ENCODE measurements at regions not wholly inside any gene's neighbourhood (a gene's known extent, or its start where the extent isn't known, plus 50 kb on each side); places are given as distances from the start of the nearest gene placed in this dataset.
"Not testable (repeated sequence)": the region's sequence is repeated elsewhere in the genome, so short reads cannot be mapped to it uniquely, and the experiment has no call there.

DNA sequence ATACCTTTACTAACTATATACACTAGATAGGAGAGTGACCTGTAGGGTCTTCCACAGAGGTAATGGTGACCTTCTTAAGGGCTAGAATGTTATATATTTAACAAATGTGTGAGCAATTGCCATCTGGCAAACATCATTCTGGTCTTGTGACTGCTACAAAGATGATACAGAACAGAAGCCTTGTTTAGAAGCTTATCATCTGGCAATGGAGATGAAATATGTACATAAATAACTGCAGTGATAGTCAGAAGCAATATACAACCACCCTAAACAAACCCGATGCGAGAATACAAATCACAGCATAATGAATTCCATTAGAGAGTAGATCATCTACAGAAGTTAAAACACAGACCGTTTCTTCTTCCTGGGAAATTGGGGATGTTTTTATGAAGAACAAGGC is 952.7 kb upstream of the SLIT2 start:
- DNase-seq, result no peak

DNA sequence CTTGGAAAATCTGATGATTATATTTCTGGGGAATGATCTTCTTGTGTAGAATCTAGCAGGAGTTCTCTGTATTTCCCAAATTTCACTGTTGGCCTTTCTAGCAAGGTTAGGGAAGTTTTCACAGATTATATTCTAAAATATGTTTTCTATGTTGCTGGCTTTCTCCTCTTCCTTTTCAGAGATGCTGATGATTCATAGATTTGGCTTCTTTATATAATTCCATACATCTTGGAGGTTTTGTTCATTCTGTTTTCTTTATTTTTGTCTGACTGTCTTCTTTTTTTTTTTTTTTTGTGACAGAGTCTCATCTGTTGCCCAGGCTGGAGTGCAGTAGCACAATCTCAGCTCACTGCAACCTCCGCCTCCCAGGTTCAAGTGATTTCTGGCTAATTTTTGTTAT is 957.9 kb upstream of the SLIT2 start:
- no peak for DNase-seq

DNA sequence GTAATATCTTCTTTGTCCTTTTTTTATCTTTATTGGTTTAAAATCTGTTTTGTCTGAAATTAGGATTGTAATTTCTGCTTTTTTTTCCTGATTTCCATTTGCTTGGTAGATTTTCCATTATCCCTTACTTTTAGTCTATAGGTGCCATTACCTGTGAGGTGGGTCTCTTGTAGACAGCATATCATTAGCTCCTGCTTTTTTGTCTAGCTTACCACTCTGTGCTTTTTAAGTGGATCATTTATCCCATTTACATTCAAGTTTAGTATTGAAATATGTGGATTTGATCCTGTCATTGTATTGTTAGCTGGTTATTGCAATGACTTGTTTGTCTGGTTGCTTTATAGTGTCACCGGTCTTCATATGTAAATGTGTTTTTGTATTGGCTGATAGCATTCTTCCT is 958.6 kb upstream of the SLIT2 start:
- DNase-seq, result no peak

- no peak for DNase-seq
Measured at GRCh38 chr4:19286924-19287323, 964.8 kb upstream of the SLIT2 start.

DNA sequence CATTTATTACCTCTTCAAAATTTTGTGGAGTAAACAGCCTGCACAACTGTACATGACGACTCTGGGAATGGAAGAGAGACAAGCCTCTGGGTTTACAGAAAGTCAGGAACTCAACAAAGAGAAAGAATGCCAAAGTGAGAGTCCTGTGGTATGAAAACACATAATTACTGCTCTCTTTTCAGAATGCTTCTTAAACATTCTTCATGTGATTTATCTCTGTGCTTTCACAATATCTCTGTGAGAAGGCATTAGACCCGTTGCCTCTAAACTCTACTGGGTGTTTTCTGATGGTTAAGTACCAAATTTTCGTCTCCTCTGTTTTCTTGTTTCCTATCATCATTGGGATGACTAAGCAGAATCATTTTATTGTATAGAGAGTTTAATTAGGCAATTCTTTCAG is 966.6 kb upstream of the SLIT2 start:
- DNase-seq, result no peak

DNA sequence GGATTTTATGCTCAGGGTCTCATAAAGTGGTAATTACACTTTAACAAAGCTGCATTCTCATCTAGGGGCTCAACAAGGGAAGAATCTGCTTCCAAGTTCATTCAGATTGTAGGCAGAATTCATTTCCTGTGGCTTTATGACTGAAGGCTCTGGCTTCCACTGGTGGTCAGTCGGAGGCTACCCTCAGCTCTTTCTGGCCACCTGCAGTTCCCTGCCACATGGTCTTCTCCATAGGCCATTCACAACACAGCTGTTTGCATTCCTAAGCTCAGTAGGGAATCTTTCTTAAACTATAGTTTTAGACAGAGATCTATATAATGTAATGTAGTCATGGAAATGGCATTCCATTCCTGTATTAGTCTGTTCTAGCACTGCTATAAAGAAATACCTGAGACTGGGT is 973.0 kb upstream of the SLIT2 start:
- DNase-seq, result no peak

DNA sequence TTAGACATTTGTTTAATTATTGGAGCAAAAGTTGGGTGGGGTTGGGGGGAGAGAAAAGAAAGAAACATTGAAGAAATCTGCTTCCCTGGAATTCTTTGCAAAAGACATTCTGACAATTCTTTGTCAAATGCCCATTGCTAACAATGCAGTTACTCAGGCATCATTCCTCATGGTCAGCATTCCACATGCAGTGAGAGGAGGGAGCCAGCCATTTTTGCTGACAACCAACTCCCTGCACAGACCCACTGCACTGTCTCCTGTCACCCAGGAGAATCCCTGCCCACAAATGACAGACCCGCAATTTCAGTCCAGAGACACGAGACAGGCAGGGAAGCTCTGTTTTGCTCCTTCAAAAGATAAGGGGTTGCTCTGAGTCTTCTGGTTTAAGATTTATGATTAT is 985.1 kb upstream of the SLIT2 start:
- DNase-seq, result no peak

DNA sequence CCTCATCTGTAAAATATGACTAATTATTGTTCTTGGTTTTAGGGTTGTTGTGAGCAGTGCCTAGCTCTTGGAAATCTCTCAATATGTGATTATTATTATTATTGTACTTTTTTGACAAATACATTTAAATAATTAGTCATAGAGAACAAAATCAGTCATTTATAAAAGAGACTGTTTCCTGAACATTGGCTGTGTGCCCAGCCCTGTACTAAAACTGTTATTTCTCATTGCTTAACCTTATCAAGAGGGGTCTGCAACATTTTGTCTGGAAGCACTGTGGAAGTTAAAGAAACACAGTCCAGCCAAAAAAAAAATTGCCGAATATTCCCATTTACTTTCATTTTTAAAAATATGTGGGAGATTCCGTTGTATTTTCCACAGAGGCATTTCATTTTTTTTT is 989.2 kb upstream of the SLIT2 start:
- DNase-seq, result no peak

GRCh38 chr4:19260346-19260745 is 991.4 kb upstream of the SLIT2 start:
- DNase-seq, result no peak

- DNase-seq, result peak in 1 of 3 experiments; percentile 20
Measured at GRCh38 chr4:19259920-19260319, 991.8 kb upstream of the SLIT2 start.

GRCh38 chr4:19256823-19257222 is 994.9 kb upstream of the SLIT2 start:
- DNase-seq, result no peak

DNA sequence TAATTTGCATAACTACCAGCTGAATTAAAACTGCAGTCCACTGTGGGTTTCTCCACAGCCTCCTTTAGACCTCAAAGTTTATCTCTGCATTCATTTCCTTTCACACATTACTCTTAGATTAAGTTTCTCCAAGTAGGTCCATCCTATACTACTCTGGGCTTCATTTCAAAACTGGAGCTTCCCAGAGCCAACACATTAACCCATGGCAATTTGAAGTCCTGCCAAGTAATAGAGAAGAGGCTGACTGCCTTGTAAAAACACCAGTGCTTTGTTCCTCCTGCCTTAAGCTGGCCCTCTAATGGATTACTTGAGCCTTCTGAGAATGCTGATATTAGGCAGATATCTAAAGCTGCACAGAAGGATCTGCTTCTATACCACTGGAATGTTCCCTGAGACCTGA is 997.2 kb upstream of the SLIT2 start:
- DNase-seq, result no peak

- DNase-seq, result no peak
Measured at GRCh38 chr4:19248023-19248422, 1003.7 kb upstream of the SLIT2 start.

DNA sequence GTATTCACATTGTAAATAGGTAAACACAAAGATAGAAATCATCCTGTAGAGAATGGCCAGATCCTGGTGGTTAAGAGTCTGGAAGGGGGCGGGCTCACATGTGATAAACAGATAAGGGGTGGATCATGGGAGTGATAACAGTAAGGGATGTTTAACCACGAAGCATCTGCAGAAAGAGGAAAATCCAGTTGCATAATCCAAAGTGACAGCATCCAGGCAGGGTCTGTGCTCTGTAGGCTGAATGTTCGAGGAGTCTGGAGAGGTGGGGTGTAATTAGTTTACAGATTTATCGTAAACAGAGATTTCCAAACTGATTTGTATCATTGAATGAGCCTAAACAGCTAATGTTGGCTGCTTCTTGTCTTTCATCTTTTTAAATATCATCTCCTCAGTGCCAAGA is 1009.8 kb upstream of the SLIT2 start:
- DNase-seq, result no peak

DNA sequence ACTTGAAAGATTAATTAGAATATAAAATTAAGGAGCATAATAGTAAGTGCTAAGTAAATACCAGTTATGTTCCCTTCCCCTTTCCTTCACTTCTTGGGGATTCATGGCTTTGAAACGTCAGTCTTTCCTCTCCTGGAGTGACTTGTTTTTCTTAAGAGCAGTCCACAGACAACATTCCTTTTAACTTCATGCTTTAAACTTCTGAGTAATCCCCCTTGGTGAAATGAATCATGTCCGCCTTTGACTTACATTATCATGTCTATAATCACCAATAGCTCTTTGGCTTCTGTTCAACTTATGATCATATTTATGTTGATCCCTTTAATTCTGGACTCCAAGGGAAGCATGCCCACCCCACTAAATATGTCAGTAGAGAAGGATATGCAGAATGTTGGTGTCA is 1012.1 kb upstream of the SLIT2 start:
- no peak for DNase-seq

GRCh38 chr4:19236473-19236872 is 1015.2 kb upstream of the SLIT2 start:
- DNase-seq, result no peak

GRCh38 chr4:19230906-19231545 is 1020.7 kb upstream of the SLIT2 start:
- DNase-seq, result no peak

DNA sequence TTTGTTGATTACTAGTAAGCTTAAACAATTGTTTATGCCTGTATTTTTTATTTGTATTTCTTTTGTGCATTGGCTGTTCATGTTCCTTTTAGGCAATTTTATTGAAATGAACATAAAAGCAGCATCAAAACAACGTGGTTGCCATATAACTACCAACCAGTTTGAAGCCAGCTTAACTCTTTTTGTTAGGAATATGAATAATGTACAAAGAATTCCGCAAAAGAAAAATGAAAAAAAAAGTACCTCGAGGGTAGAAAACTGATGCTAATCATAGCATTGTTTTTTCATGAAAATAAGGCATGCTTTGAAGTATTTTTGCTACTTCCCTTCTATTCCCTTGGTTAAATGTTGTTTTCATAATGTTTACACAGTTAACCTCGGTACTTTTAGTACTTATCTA is 1024.0 kb upstream of the SLIT2 start:
- DNase-seq, result no peak

DNA sequence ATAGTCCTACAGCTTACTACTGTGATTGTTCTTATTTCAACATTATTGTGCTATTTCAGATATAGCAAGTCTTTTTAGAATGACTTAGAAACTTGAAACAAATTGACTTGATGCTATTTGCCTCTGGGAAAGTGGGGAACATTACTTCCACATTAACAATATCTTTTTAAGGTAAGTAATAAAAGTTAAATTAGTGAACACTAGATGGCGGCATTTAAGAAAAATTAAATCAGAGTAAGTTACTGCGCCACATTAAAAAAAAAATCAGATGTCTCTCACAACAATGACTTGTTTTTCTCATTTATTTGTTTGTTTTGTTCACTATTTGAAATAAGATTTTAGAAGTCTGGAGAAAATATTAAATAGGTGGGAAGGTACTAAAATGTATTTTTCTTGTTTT is 1026.9 kb upstream of the SLIT2 start:
- DNase-seq, result peak in 2 of 3 experiments; percentile 22 to 68

DNA sequence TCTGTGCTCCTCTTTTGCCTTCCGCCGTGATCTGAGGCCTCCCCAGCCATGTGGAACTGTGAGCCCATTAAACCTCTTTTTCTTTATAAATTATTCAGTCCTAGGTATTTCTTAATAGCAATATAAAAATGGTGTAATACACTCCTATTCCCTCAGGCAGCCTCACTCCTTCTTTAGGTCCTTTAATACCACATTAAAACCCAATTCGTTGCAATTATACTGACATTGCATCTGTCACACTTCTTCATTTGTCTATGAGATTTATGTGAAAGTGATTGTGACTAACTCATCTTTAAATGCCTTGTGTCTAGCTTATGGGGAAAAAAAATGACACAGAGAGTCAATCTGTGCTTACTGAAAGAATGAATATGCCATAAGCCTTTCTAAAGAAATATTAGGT is 1035.2 kb upstream of the SLIT2 start:
- no peak for DNase-seq

DNA sequence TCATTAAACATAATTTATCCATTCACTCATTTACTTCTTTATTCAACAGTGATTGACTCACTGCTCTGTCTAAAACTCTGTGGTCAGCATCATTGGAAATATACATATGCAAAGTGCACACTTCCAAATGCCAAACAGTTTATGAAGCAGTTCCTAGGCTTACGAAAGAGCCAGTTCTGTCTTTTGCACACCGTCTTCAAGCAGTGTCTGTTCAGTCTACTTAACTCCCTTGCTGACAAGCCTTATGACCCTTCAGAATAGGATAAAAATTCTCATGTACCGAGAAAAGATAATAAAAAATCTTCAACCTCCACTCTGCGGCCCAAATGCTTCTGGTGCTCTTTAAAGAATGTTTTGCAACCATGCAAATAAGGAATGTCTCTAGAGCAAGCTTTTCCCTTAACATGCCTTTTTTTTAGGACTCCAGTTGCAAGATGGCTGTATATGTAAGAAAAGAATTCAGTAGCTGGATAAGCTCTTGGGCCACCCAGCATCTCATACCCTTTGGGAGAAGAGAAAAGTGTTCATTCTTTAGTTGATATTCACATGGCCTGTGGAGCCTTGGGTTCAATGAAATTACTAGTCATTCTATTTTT is 1037.0 kb upstream of the SLIT2 start:
- no peak for DNase-seq

DNA sequence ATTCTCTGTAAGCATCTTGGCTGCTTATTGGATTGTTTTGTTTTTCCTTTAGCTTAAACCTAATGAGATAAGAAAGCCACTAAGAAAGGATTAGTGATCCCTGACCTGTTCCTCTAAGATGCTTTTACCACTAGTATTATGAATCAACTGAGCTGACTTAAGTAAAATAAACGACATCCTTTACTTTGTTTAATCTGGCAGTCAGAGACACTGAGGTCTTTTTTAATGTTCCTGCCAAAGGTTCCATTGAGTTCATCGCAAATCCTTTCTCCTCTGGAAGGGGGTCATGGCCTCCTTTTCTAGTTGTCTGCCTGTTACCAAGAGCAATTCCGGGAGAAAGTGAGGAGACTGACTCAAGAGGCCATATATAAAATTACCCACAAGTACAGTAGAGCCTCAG is 1038.3 kb upstream of the SLIT2 start:
- DNase-seq, result no peak

- no peak for DNase-seq
Measured at GRCh38 chr4:19205853-19206252, 1045.9 kb upstream of the SLIT2 start.

GRCh38 chr4:19197838-19198237 is 1053.9 kb upstream of the SLIT2 start:
- not testable (repeated sequence) for DNase-seq

DNA sequence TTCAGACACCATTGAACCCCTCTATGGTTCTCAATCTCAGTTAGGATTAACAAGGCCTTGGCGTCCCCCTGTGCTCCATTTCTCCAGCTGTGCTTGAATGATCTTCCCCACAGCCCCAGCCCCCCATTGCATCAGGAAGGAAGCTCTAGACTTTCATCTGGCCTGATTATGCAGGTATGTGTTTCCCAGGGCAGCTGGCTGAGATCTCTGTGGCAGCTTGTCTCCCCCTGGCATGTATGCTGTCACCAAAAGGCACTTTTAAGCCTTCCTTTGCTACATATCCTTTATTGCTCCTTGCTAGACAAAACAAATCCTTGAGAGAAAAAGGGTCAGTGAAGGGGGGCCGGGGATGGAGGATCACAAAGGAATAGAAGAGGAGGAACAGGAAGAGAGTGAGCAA is 1056.0 kb upstream of the SLIT2 start:
- DNase-seq, result no peak
